VCaP (cell line): ENCODE measurements at regions not wholly inside any gene's neighbourhood (a gene's known extent, or its start where the extent isn't known, plus 50 kb on each side); places are given as distances from the start of the nearest gene placed in this dataset.

Source experiments
- H3K27ac ChIP-seq: fragments of 450-650 bp; 2 replicates; pipeline ENCODE4 v1.5.1; 2017
- CTCF ChIP-seq: fragments of 450-650 bp; conservative IDR thresholded peaks from 2 replicates; pipeline ENCODE4 v1.5.1; 2017; ENCODE audit warnings: mild to moderate bottlenecking, moderate library complexity

DNA sequence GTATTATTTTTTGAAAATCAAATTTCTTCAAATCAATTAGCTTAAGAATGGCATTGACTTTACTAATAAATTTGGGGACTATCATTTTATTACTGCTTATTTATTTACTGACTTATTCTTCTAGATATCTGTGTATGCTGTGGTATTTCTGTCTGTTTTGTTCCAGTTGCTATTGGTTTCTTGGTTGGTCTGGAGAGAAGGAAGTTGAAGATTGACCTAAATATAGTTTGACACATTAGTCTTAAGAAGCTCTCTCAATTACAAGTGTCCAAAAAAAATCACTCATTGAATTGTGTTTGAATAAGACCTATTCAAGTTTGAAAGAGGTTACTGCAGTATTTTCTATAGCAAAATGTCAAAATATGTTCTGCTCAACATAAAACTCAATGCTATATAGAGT lies 153.3 kb upstream of the KYNU start:
- no peak for TF ChIP-seq CTCF
- H3K27ac ChIP-seq: no peak overlapping the region

- no peak overlapping the region for H3K27ac ChIP-seq
- TF ChIP-seq CTCF: no peak
Observed at GRCh38 chr2:142723236-142723635, 154.2 kb upstream of the KYNU start.

- H3K27ac ChIP-seq: no peak overlapping the region
- TF ChIP-seq CTCF: no peak
Observed at GRCh38 chr2:142722569-142722968, 154.9 kb upstream of the KYNU start.

DNA sequence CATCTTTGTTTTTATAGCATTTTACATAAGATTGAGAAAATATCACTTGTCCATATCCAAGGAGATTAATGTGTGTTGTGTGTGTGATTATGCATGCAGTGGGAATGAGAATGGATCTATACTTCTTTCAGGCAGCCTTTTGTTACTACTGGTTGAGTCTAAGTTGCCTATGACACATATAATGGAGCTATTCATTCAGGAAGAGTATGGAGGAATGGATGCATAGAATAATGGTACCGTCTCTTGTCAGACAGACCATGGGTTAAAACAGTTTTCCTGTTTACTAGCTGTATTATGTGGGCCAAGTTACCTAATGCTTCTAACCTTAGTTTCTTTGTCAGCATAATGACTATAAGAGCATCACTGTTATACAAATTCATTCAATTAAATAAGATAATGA lies 155.4 kb upstream of the KYNU start:
- H3K27ac ChIP-seq: no peak overlapping the region
- TF ChIP-seq CTCF: no peak

GRCh38 chr2:142721015-142721414 lies 156.4 kb upstream of the KYNU start:
- no peak for TF ChIP-seq CTCF
- H3K27ac ChIP-seq: no peak overlapping the region

- no peak overlapping the region for H3K27ac ChIP-seq
- no peak for TF ChIP-seq CTCF
Observed at GRCh38 chr2:142718576-142719155, 158.8 kb upstream of the KYNU start.

- H3K27ac ChIP-seq: no peak overlapping the region
- no peak for TF ChIP-seq CTCF
Observed at GRCh38 chr2:142716463-142717242, 160.8 kb upstream of the KYNU start.
